ENCODE measurements at regions not wholly inside any gene's neighbourhood (a gene's known extent, or its start where the extent isn't known, plus 50 kb on each side); places are given as distances from the start of the nearest gene placed in this dataset.

- no peak for DNase-seq
Observed at GRCh38 chr5:143581649-143582048, 178.2 kb upstream of the NR3C1 start.

DNA sequence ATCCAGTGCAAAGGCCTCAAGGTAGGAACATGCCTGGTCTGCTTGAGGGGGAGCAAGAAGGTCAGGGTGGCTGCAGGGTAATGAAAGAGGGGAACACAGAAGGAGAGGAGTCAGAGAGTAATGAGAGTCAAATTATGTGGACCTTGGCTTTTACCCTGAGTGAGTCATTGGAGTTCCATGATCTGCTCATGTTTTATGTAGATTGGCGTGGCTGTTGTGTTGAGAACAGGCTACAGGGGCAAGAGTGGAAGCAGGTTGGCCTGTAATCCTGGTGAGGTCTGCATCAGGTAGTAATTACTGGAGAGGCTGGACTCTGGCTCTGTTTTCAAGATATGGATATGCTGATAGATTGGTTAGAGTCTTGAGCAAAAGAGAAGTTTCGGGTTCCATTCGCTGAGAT, 177.7 kb upstream of the NR3C1 start:
- no peak for DNase-seq

DNA sequence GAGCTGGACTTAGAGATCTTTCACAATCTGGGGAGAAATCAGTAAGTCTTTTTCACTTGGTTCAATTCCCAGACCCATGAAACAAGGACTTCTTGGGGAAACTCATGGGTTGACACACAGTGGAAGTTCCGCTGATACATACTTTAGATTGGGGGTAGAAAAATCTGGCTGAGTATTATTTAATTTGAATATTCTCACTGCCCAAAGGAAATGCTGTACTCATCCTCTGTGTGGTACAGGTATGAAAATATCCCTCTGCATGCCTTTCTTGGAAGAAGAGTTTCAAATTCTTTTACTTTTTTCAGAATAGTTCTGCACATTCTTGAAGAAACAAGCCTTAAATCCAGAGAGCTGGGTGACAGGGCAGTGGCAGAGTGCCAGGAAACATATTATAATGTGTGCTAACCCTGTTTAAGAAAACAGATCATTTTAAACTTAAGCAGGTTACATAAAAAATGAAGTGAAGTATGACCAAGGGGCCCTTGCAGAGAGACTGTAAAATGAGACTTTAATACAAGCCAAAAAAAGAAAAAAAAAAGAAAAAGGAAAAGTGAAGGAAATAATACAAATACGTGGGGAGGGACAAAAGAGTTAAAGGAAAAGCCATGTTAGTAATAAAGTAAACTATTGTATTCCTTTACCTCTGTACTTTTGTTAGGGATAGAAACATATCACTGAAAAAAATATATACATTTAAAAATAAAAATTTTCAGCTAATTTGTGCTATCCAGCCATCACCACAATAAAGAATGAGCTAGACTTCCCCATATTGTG, 173.4 kb upstream of the NR3C1 start:
- DNase-seq, result peak; percentile 92

GRCh38 chr5:143575286-143575685, 171.8 kb upstream of the NR3C1 start:
- DNase-seq, result no peak

- no peak for DNase-seq
Observed at GRCh38 chr5:143574236-143574635, 170.8 kb upstream of the NR3C1 start.

DNA sequence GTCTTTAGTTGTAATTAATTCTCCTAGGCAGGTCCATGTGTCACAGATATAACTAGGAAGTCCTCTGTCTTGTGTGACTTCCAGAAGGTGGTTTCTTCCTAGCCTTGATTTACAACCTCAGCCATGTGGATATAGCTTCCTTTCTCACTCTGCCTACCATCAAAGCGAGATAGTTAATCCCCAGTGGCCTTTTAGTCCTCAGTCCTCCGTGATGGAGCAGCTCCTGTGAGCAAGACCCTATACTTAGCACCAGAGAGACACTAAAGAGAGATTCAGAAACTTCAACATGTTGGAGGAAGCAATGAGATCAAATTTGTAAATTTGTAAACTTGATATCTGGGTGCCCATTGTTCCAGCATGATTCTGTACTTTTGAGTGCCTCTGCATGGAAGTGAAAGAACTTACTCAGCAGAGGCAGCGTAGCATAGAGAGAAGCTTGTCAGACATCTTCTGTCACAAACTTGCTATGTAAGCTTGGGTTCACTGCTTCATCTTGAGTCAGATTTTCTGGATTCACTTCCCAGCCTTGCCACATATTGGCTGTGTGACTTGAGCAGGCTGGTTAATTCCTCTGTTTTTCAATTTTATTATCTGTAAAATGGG, 170.2 kb upstream of the NR3C1 start:
- no peak for DNase-seq

DNA sequence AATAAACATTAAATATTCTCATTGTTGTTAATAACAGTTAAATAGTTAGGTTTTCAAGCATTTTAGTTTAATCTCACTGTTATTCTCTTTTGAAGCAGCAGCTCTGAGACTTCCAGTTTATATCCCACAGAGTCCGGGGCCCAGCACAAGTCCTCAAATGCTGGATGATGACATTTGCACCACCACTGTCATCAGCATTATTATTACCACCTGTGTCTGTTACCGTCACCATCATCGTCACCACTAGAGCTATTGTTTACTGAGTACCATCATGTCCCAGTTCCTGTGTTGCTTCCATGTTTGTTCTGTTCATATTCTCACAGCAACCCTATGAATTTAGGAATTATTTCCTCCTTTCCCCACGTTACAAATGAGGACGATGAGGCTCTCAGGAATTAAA, 169.2 kb upstream of the NR3C1 start:
- no peak for DNase-seq

DNA sequence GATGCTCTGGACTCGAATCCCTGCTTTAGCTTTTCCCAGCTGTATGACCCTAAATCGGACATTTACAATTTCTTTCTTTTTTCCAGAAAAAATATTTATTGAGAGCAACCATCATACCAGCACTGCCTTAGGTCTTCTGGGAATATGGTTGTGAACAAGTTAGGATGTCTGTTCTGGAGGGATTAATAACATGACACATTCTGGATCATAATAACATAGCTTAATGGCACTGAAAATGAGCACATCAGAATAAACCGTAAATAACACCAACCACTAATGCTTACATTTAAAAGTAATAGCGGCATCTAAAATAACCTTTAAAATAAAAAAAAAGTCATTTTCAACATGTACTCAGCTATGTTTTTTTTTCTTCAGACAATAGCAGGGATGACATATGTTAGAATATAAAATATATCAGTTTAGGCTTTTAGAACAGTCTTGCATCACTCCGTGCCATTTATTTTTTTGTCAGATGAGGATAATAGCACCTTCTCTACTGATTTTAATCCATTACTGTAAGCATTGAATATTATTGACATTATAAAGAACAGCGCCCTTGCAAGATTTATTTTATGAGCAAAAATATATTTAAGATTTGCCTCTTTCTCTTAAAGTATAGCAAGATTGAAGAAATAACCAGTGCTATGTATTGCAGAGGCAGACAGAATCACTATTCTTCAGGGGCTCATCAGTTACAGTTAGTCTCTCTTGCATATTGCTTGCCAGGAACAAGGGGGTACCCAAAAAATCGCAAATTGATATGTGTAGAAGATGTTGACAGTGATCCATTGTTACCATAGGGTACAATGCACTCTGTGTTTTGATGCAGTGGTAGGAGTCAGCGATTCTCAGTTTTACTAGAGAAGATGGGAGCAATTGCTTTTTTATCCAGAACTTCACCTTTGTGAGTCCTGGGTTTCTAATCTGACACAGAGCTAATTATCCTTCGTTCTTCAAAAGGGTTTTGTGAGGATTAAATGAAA, 168.4 kb upstream of the NR3C1 start:
- no peak for DNase-seq

- no peak for DNase-seq
Observed at GRCh38 chr5:143570989-143571388, 167.5 kb upstream of the NR3C1 start.

- DNase-seq, result no peak
Observed at GRCh38 chr5:143569722-143570567, 166.5 kb upstream of the NR3C1 start.

DNA sequence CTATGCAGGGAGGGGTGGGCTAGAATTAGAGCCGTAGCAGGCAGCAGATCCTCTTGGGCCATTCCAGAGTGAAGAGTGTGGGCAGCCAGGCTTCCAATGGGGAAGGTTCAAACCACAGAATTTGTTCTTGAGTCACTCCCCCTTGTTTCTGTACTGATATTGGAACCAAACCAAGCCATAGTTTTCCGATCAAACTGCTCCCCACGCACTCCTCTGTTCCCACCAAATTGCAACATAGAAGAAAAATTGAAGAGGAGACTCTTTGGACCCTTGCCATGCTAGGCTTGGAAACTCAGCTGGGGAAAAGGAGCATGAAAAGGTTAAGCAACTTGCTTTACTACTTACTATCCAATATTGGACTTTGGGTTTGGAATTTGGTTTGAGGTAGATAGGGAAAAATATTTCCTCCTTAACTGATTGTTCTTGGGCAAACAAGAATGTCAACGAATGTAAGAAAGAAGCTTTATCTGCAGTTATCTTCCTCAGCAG, 165.8 kb upstream of the NR3C1 start:
- DNase-seq, result peak; percentile 82

DNA sequence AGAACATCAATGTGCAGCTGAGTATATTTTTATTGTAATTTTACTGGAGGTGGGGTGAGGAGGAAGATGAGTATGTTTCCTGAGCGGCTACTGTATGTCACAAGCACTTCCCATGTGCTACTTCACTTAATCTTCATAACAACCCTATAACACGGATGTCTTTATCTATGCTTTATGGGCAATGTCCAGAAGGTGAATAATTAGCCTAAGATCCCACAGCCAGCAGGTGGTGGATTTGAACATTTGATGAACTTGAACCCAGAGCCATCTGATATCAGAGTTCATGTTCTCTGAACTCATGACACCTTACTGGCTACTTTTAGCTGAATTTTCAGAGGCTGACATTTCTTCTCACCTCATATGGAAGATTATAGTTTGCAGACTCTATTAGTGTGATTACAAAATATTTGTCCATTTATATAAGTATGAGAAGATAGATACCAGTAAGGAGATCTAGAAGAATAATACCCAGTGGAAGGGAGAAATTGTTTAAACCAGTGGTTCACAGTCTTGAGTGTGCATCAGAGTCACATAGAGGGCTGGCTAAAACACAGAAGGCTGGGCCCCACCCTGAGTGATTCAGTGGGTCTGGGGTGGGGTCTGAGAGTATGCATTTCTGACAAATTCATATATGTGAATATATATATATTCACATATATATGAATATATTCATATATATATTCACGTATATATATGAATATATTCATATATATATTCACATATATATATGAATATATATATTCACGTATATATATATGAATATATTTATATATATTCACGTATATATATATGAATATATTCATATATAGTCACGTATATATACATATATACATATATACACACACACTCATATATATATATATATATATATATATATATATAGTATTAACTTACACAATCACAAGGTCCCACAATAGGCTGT, 164.4 kb upstream of the NR3C1 start:
- no peak for DNase-seq

DNA sequence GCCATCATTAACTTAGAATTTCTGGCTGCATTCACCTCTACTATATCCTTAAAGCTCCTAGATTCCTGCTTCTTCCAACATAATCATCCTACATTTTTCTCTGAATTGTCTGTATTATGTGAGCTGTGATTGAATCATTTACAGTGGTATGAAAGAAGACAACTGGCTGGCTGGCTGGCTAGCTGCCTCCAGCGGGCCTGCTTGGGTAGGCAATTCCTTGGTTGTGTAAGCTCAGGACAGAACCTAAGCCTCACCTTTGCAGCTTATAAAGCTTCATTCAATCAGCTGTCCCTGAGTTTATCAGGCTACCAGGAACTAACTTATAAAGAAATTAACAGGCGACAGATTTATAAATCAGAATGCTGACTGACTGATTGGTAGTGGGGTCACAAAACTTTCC, 162.7 kb upstream of the NR3C1 start:
- DNase-seq, result no peak

GRCh38 chr5:143564417-143564816, 160.9 kb upstream of the NR3C1 start:
- no peak for DNase-seq

GRCh38 chr5:143562935-143563334, 159.4 kb upstream of the NR3C1 start:
- peak; percentile 78 for DNase-seq

DNA sequence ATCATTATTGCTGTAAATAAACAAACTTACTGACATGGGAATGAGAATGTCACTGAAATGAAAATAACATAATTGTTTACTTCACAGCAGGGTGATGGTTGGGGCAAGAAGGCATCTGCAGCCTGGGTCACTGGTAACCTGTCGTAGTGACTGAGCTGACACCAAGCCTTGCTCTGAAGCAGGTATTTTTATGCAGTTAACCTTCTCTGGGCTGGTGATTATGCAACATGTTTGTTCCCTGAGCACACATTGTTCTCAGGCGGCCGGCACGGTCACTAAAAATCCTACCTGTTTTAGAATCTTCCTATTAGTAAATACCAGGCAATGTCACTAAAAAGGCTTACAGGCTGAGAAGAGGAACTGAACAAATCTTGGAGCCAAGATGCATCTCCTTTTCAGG, 157.7 kb upstream of the NR3C1 start:
- DNase-seq, result no peak

GRCh38 chr5:143560378-143560777, 156.9 kb upstream of the NR3C1 start:
- DNase-seq, result no peak

- no peak for DNase-seq
Observed at GRCh38 chr5:143559586-143560109, 156.2 kb upstream of the NR3C1 start.

DNA sequence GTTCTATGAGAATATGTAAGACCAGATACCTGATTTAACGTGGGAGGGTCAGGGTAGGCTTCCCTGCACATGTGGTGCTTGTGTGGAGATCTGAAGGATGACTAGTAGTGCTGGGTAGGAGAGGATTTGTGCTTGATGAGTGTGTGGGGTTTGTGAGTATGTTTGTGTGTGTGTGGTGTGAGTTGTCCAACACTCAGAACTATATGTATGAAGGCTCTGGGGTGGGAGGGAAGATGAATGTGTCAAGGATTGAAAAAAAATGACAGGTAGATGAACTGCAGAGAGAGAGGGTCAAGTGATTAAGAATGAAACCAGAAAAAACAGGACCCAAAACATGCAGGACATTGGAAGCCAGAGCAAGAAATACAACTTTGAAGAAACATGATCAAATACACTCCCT, 154.6 kb upstream of the NR3C1 start:
- DNase-seq, result no peak

DNA sequence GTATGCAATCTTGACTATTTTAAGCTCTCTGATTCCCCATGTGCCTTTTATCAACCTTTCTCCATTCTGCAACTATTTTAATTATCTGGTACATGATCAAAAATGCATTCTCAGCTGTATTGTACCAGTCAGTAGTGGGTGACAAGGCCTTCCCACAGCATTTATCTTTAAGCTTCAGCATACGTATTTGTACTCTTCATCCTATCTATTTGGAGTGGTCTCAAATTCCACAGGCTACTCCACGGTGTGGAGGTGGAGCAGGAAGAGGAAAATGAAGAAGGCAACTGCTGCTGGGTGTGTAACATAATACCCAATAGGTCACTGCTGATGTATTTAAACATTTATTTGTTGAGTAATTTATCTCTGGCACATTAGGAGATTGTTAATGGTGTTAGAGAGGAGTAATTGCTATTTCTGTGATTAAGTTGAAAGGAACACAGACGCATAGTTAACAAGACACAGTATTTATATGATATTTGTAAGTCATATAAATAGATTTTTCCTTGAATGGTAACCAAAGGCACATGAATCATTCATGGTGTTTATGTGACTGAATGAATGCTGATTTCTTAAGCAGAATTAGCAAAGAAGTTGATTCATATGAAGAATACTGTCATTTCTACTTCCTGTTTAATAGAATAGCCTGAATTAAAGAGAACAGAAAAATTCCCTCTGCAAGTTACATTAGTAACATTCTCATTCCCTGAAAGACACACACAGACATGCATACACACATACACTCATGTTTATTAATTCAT, 153.8 kb upstream of the NR3C1 start:
- DNase-seq, result peak; percentile 84

Measured in fibroblast of skin of right biceps (primary cell).